HAP-1 (cell line): ENCODE measurements at regions not wholly inside any gene's neighbourhood (a gene's known extent, or its start where the extent isn't known, plus 50 kb on each side); places are given as distances from the start of the nearest gene placed in this dataset.

Experiments used
- DNase-seq, 2 experiments: peaks; one replicate each; pipeline ENCODE4 v3.0.0-alpha.2; 2016 to 2020; ENCODE audit warnings: low spot score in 2 of 2
- H3K27me3 ChIP-seq: fragments of 250-450 bp; sonication (Bioruptor Pico); 2 replicates; pipeline ENCODE4 v1.5.1; 2020; ENCODE audit warnings: low read depth, mild to moderate bottlenecking, moderate library complexity
- H3K36me3 ChIP-seq: fragments of 250-450 bp; sonication (Bioruptor Pico); replicated peaks from 2 replicates; pipeline ENCODE4 v1.5.1; 2020; ENCODE audit warnings: mild to moderate bottlenecking
- H3K4me1 ChIP-seq: fragments of 250-450 bp; sonication (Bioruptor Pico); 2 replicates; pipeline ENCODE4 v1.5.1; 2020; ENCODE audit warnings: mild to moderate bottlenecking
- H3K4me3 ChIP-seq: fragments of 250-450 bp; sonication (Bioruptor Pico); 2 replicates; pipeline ENCODE4 v1.5.1; 2020; ENCODE audit warnings: mild to moderate bottlenecking, moderate library complexity
- H3K9me3 ChIP-seq: fragments of 250-450 bp; sonication (Bioruptor Pico); 2 replicates; pipeline ENCODE4 v1.5.1; 2020; ENCODE audit warnings: mild to moderate bottlenecking, moderate library complexity
- in situ Hi-C: fragments of 300-500 bp; cut with MboI; formaldehyde crosslinking; loops from 3 replicates; pipeline ENCODE4 v1.14.3; 2020; ENCODE audit warnings: low sequenced_read_pairs, inconsistent platforms, mixed read lengths

DNA sequence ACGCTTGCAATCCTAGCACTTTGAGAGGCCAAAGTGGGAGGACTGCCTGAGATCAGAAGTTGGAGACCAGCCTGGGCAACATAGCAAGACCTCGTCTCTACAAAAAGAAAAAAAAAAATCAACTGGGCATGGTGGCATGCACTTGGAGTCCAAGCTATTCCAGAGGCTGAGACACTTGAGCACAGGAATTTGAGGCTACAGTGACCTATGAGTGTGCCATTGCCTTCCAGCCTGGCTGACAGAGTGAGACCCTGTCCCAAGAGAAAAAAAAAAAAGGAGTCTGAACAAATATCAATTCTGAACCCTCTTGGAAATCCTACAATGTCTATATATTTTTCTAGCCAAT is 126.8 kb upstream of the NRP1 start:
- no peaks in the 10 kb centered on the region for H3K9me3 ChIP-seq
- H3K4me3 ChIP-seq: no peak overlapping the region
- DNase-seq: no peak
- H3K27me3 ChIP-seq: no peaks in the 10 kb centered on the region
- no peaks in the 10 kb centered on the region for H3K36me3 ChIP-seq
- in situ Hi-C loops: no loop called here
- H3K4me1 ChIP-seq: no peaks in the 10 kb centered on the region

- in situ Hi-C loops: no loop called here
- H3K4me3 ChIP-seq: no peak overlapping the region
Observed at GRCh38 chr10:33460505-33461294, 126.2 kb upstream of the NRP1 start.

DNA sequence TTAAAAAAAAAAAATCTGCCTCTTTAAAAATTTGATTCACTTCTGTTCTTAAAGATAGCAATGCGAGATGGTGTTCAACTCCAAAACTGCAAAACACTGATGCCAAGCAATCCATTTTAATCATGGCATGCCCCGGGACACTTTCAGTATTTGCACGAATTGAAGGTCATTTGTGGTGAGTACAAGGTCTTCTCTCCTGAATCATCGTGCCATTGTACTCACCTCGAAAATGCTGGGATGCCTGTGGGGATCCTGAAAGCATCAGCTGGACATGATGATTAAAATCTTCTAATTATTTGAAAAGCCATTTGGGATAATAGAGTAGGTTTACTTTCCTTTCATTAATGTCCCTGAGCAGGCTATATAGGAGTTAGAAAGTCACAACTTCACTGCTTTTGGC is 125.1 kb upstream of the NRP1 start:
- Histone ChIP-seq H3K9me3 (no peaks in the 10 kb centered on the region), H3K36me3 (no peaks in the 10 kb centered on the region), H3K27me3 (no peaks in the 10 kb centered on the region), H3K4me3 (no peak overlapping the region), H3K4me1 (no peaks in the 10 kb centered on the region)
- in situ Hi-C loops: no loop called here
- DNase-seq: no peak

More at GRCh38 chr10:33460505-33461294, 126.2 kb upstream of the NRP1 start:
- no peaks in the 10 kb centered on the region for H3K27me3 ChIP-seq
- H3K4me1 ChIP-seq: no peaks in the 10 kb centered on the region
- no peak for DNase-seq
- H3K36me3 ChIP-seq: no peaks in the 10 kb centered on the region
- no peaks in the 10 kb centered on the region for H3K9me3 ChIP-seq

GRCh38 chr10:33455029-33455428 is 120.6 kb upstream of the NRP1 start:
- H3K9me3 ChIP-seq: no peaks in the 10 kb centered on the region
- DNase-seq: no peak
- H3K4me3 ChIP-seq: no peak overlapping the region
- H3K4me1 ChIP-seq: no peaks in the 10 kb centered on the region
- H3K36me3 ChIP-seq: no peaks in the 10 kb centered on the region
- in situ Hi-C loops: no loop called here
- no peaks in the 10 kb centered on the region for H3K27me3 ChIP-seq

DNA sequence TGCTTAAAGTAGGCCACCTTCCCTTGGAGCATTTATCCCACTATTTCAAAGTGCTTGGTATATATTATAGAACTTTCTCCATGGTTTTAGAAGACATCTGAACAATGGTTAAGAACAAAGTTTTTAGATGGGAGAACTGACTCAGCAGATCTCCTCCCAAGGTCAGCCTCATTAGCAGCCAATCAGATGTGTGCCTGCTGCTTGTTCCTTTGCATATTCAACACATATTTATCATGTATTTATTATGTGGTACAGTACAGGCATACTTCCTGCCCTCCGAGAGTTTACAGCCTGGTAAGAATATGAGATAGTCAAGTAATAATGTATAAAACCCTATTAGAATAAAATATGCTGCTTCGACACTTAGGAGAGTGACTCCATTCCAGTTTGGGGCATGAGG is 120.1 kb upstream of the NRP1 start:
- H3K4me3 ChIP-seq: no peak overlapping the region
- H3K27me3 ChIP-seq: no peaks in the 10 kb centered on the region
- no peaks in the 10 kb centered on the region for H3K9me3 ChIP-seq
- no peaks in the 10 kb centered on the region for H3K36me3 ChIP-seq
- no peak for DNase-seq
- in situ Hi-C loops: no loop called here
- no peaks in the 10 kb centered on the region for H3K4me1 ChIP-seq

DNA sequence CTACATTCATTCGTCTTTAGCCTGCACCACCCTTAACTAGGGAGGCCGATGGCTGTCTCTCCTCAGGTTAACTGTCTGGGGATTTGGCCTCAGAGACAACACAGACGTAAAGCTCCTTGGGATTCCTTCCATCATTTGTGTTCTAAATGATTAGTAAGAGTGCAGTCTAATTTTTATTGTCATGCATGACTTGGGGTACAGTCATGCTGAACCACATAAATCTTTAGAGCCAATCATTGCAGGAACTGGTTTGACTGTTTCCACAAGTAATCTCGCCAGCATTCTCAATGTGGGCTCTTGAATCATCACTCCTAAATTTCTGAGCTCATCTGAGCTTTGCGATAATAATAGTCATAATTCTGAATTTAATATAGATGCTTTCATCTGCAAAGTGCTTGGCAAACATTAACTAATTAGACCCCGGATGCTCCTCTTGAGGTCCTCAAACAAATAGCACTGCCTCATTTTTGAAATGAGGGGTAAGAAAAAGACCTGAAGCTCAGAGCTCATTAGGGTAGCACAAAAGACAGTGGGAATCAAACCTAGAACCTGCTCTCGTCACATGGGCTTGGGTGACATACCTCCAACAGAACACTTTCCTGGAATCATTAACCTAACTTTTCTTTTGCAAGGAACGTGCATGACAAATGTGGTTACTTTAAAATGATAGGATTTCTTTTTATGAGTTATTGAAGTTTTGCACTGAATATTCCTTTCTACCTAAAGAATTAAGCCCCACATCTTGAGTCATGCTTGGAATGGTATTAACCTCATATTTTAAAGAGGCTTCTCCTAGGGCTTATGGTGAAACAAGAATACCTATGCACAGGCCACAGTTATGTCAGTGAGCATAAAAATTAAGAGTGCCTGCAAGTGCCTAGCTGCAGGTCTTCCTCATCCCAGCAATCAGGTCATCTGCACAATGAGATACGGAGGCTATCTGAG is 118.9 kb upstream of the NRP1 start:
- no peaks in the 10 kb centered on the region for H3K27me3 ChIP-seq
- DNase-seq: no peak
- no peaks in the 10 kb centered on the region for H3K4me1 ChIP-seq
- no peaks in the 10 kb centered on the region for H3K36me3 ChIP-seq
- H3K9me3 ChIP-seq: no peaks in the 10 kb centered on the region
- H3K4me3 ChIP-seq: no peak overlapping the region
- in situ Hi-C loops: no loop called here

- Histone ChIP-seq H3K36me3 (no peaks in the 10 kb centered on the region), H3K9me3 (no peaks in the 10 kb centered on the region), H3K4me1 (no peaks in the 10 kb centered on the region; the same call in none of the 2 replicates), H3K4me3 (no peak overlapping the region), H3K27me3 (no peaks in the 10 kb centered on the region)
- no peak for DNase-seq
- in situ Hi-C loops: no loop called here
Observed at GRCh38 chr10:33448421-33449140, 114.1 kb upstream of the NRP1 start.

DNA sequence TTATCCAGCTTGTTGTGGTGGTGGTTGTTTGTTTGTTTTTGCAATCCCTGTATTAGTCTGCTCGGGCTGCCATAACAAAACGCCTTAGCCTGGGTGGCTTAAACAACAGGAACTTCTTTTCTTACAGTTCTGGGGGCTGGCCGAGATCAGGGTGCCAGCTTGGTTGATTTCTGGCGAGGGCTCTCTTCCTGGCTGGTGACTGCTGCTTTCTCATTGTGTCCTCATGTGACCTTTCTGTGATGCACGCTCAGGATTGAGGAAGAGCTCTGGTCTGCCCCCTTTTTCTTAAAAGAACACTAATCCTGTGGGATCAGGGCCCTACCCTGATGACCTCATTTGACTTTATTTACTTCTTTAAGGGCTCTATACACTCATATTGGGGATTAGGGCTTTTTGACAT is 107.1 kb upstream of the NRP1 start:
- no peak overlapping the region for H3K4me3 ChIP-seq
- in situ Hi-C loops: no loop called here
- DNase-seq: peak; percentile 61 to 70
- H3K4me1 ChIP-seq: peaks cover 15% of the 10 kb centered on the region
- no peaks in the 10 kb centered on the region for H3K9me3 ChIP-seq
- no peaks in the 10 kb centered on the region for H3K36me3 ChIP-seq
- H3K27me3 ChIP-seq: no peaks in the 10 kb centered on the region

GRCh38 chr10:33434933-33435332 is 100.5 kb upstream of the NRP1 start:
- Histone ChIP-seq H3K4me1 (no peaks in the 10 kb centered on the region), H3K9me3 (no peaks in the 10 kb centered on the region), H3K27me3 (no peaks in the 10 kb centered on the region), H3K36me3 (no peaks in the 10 kb centered on the region), H3K4me3 (no peak overlapping the region)
- no peak for DNase-seq
- in situ Hi-C loops: no loop called here

DNA sequence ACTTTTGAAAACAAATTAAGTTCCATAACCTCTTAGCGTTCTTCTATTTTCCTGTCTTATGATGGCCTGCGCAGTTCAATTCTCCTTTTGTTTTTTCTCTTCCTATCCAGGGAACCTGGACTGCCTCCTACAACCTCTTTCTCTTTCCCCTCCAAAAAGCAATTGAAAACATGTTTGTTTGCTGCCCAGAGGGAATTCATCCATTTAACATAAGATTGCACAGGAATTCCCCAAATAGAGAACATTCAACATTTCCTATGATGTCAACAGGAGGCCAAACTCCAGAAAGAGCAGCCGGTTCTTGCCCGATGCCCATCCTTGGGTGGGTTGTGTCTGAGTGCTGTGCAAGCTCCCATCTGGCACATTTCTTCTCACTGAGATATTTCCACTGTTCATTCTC is 94.2 kb upstream of the NRP1 start:
- in situ Hi-C loops: no loop called here
- no peak overlapping the region for H3K4me3 ChIP-seq
- no peaks in the 10 kb centered on the region for H3K36me3 ChIP-seq
- no peaks in the 10 kb centered on the region for H3K4me1 ChIP-seq
- no peaks in the 10 kb centered on the region for H3K9me3 ChIP-seq
- H3K27me3 ChIP-seq: no peaks in the 10 kb centered on the region
- DNase-seq: no peak

- in situ Hi-C loops: no loop called here
- no peaks in the 10 kb centered on the region for H3K27me3 ChIP-seq
- no peaks in the 10 kb centered on the region for H3K9me3 ChIP-seq
- H3K4me1 ChIP-seq: no peaks in the 10 kb centered on the region
- no peak overlapping the region for H3K4me3 ChIP-seq
- no peak for DNase-seq
- H3K36me3 ChIP-seq: no peaks in the 10 kb centered on the region
Observed at GRCh38 chr10:33423154-33423529, 88.7 kb upstream of the NRP1 start.

- no peaks in the 10 kb centered on the region for H3K27me3 ChIP-seq
- no peak for DNase-seq
- in situ Hi-C loops: no loop called here
Observed at GRCh38 chr10:33422471-33423153, 88.1 kb upstream of the NRP1 start.

DNA sequence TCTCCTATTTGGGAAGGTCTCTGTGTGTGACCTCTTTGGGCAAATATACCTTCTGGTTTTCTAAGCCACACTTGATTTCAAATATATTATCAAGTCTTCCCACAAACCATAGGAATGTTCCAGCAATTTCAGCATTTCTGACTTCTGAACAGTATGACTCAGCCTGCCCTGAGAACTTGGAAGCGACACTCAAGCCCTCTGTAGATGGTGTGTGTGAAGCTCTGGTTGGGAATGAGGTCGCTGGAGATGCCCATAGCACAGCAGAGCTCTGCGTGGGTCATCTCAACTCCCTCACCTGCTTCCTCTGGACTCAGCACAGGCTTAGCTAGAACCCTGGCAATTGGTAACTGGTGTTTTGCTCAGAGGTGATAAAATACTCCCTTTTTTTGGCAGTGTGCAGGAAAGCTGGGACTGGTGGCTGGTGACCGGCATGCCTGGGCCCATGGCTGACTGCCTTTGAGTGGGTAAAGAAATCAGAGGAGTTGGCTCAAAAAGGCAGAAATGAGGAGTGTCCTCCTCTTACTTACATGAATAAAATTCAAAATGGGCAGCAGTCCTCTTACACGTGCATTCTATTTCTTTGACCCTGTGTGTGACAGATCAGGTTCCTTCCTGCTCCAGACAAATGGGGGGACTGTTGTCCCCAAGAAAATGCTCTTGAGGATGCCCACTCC is 87.5 kb upstream of the NRP1 start:
- H3K4me3 ChIP-seq: no peak overlapping the region
- no peaks in the 10 kb centered on the region for H3K9me3 ChIP-seq
- H3K27me3 ChIP-seq: no peaks in the 10 kb centered on the region
- no peak for DNase-seq
- no peaks in the 10 kb centered on the region for H3K36me3 ChIP-seq
- in situ Hi-C loops: no loop called here
- H3K4me1 ChIP-seq: no peaks in the 10 kb centered on the region

More at GRCh38 chr10:33422471-33423153, 88.1 kb upstream of the NRP1 start:
- H3K9me3 ChIP-seq: no peaks in the 10 kb centered on the region
- no peaks in the 10 kb centered on the region for H3K36me3 ChIP-seq
- no peak overlapping the region for H3K4me3 ChIP-seq
- H3K4me1 ChIP-seq: no peaks in the 10 kb centered on the region
